ENCODE measurements at regions not wholly inside any gene's neighbourhood (a gene's known extent, or its start where the extent isn't known, plus 50 kb on each side); places are given as distances from the start of the nearest gene placed in this dataset.

DNA sequence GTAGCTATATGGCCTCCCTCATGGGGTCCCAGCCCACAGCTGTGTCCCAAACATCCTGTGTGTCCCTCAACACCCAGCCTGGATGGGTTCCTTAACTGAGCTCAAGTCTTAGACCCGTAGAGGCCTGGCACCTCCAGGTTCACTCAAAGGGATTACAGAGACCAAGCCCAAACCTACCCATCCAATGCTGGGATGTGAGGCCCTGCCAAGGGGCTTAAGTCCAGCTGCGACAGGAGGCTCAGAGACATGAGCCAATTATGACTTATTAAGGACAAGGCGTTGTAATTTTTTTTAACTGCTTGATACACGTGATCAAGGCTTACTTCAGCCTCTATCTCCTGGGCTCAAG is 105.6 kb upstream of the RET start (continued):
- TF ChIP-seq, protein P1, sequence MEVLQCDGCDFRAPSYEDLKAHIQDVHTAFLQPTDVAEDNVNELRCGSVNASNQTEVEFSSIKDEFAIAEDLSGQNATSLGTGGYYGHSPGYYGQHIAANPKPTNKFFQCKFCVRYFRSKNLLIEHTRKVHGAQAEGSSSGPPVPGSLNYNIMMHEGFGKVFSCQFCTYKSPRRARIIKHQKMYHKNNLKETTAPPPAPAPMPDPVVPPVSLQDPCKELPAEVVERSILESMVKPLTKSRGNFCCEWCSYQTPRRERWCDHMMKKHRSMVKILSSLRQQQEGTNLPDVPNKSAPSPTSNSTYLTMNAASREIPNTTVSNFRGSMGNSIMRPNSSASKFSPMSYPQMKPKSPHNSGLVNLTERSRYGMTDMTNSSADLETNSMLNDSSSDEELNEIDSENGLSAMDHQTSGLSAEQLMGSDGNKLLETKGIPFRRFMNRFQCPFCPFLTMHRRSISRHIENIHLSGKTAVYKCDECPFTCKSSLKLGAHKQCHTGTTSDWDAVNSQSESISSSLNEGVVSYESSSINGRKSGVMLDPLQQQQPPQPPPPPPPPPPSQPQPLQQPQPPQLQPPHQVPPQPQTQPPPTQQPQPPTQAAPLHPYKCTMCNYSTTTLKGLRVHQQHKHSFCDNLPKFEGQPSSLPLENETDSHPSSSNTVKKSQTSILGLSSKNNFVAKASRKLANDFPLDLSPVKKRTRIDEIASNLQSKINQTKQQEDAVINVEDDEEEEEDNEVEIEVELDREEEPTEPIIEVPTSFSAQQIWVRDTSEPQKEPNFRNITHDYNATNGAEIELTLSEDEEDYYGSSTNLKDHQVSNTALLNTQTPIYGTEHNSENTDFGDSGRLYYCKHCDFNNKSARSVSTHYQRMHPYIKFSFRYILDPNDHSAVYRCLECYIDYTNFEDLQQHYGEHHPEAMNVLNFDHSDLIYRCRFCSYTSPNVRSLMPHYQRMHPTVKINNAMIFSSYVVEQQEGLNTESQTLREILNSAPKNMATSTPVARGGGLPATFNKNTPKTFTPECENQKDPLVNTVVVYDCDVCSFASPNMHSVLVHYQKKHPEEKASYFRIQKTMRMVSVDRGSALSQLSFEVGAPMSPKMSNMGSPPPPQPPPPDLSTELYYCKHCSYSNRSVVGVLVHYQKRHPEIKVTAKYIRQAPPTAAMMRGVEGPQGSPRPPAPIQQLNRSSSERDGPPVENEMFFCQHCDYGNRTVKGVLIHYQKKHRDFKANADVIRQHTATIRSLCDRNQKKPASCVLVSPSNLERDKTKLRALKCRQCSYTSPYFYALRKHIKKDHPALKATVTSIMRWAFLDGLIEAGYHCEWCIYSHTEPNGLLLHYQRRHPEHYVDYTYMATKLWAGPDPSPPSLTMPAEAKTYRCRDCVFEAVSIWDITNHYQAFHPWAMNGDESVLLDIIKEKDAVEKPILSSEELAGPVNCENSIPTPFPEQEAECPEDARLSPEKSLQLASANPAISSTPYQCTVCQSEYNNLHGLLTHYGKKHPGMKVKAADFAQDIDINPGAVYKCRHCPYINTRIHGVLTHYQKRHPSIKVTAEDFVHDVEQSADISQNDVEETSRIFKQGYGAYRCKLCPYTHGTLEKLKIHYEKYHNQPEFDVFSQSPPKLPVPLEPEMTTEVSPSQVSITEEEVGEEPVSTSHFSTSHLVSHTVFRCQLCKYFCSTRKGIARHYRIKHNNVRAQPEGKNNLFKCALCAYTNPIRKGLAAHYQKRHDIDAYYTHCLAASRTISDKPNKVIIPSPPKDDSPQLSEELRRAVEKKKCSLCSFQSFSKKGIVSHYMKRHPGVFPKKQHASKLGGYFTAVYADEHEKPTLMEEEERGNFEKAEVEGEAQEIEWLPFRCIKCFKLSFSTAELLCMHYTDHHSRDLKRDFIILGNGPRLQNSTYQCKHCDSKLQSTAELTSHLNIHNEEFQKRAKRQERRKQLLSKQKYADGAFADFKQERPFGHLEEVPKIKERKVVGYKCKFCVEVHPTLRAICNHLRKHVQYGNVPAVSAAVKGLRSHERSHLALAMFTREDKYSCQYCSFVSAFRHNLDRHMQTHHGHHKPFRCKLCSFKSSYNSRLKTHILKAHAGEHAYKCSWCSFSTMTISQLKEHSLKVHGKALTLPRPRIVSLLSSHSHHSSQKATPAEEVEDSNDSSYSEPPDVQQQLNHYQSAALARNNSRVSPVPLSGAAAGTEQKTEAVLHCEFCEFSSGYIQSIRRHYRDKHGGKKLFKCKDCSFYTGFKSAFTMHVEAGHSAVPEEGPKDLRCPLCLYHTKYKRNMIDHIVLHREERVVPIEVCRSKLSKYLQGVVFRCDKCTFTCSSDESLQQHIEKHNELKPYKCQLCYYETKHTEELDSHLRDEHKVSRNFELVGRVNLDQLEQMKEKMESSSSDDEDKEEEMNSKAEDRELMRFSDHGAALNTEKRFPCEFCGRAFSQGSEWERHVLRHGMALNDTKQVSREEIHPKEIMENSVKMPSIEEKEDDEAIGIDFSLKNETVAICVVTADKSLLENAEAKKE (CRISPR knock-in tag; IDR thresholded peaks at IDR 0.05), result no peak
- no peak for TF ChIP-seq ZNF114 (CRISPR knock-in tag; IDR thresholded peaks at IDR 0.05)
- TF ChIP-seq CREB1 (CRISPR knock-in tag; IDR thresholded peaks at IDR 0.05; ENCODE audit: low read depth), result no peak
- TF ChIP-seq POLR2AphosphoS5 (IDR thresholded peaks at IDR 0.05; ENCODE audit: low read depth), result no peak
- no peak for TF ChIP-seq EZH2 (IDR thresholded peaks at IDR 0.05; ENCODE audit: low read depth, unreplicated experiment)
- TF ChIP-seq, protein P2, sequence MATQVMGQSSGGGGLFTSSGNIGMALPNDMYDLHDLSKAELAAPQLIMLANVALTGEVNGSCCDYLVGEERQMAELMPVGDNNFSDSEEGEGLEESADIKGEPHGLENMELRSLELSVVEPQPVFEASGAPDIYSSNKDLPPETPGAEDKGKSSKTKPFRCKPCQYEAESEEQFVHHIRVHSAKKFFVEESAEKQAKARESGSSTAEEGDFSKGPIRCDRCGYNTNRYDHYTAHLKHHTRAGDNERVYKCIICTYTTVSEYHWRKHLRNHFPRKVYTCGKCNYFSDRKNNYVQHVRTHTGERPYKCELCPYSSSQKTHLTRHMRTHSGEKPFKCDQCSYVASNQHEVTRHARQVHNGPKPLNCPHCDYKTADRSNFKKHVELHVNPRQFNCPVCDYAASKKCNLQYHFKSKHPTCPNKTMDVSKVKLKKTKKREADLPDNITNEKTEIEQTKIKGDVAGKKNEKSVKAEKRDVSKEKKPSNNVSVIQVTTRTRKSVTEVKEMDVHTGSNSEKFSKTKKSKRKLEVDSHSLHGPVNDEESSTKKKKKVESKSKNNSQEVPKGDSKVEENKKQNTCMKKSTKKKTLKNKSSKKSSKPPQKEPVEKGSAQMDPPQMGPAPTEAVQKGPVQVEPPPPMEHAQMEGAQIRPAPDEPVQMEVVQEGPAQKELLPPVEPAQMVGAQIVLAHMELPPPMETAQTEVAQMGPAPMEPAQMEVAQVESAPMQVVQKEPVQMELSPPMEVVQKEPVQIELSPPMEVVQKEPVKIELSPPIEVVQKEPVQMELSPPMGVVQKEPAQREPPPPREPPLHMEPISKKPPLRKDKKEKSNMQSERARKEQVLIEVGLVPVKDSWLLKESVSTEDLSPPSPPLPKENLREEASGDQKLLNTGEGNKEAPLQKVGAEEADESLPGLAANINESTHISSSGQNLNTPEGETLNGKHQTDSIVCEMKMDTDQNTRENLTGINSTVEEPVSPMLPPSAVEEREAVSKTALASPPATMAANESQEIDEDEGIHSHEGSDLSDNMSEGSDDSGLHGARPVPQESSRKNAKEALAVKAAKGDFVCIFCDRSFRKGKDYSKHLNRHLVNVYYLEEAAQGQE (IDR thresholded peaks at IDR 0.05; ENCODE audit: unreplicated experiment), result no peak
- TF ChIP-seq NANOG (IDR thresholded peaks at IDR 0.05; ENCODE audit: borderline replicate concordance), result no peak
- no peak for TF ChIP-seq ZNF331 (CRISPR knock-in tag; IDR thresholded peaks at IDR 0.05; ENCODE audit: low read depth)
- TF ChIP-seq JUNB (IDR thresholded peaks at IDR 0.05; ENCODE audit: unreplicated experiment), result no peak
